MCF 10A (cell line): ENCODE measurements at regions not wholly inside any gene's neighbourhood (a gene's known extent, or its start where the extent isn't known, plus 50 kb on each side); places are given as distances from the start of the nearest gene placed in this dataset.

ENCODE experiments used
- BruUV-seq: library from RNA; stranded (reverse); fragments of 400-500 nt; replicated peaks from 2 replicates; lab custom pipeline; 2021; lab: Mats Ljungman, UMichigan
- CTCF ChIA-PET: fragments of 300-600 bp; sonication (Branson Sonifier 250); formaldehyde crosslinking; extraction: SDS; loops from one replicate; lab custom pipeline; 2021; ENCODE audit warnings: antibody characterized with exemption, inconsistent platforms; lab: Yijun Ruan, JAX
- POLR2A ChIA-PET: fragments of 300-600, 350-650 bp; sonication (Branson Sonifier 250); formaldehyde crosslinking; extraction: SDS; loops from one replicate; lab custom pipeline; 2020; ENCODE audit warnings: antibody characterized with exemption, inconsistent platforms; lab: Yijun Ruan, JAX
- DNase-seq: peaks from one replicate; pipeline ENCODE4 v3.0.0-alpha.2; 2018; ENCODE audit not compliant: unreplicated experiment
- H3K27ac Mint-ChIP-seq: one replicate; pipeline ENCODE4 v1.8.0; 2022; ENCODE audit warnings: mild to moderate bottlenecking, low read depth, mixed read lengths; ENCODE audit not compliant: unreplicated experiment
- H3K27me3 Mint-ChIP-seq: one replicate; pipeline ENCODE4 v1.8.0; 2022; ENCODE audit warnings: mixed read lengths; ENCODE audit not compliant: insufficient read depth, unreplicated experiment
- H3K36me3 Mint-ChIP-seq: one replicate; pipeline ENCODE4 v1.8.0; 2022; ENCODE audit warnings: mild to moderate bottlenecking, moderate library complexity, mixed read lengths; ENCODE audit not compliant: insufficient read depth, unreplicated experiment
- H3K4me1 Mint-ChIP-seq: one replicate; pipeline ENCODE4 v1.8.0; 2022; ENCODE audit warnings: mixed read lengths; ENCODE audit not compliant: insufficient read depth, unreplicated experiment
- H3K4me3 Mint-ChIP-seq: one replicate; pipeline ENCODE4 v1.8.0; 2022; ENCODE audit warnings: mild to moderate bottlenecking, moderate library complexity, mixed read lengths; ENCODE audit not compliant: unreplicated experiment
- H3K9me3 Mint-ChIP-seq: one replicate; pipeline ENCODE4 v1.8.0; 2022; ENCODE audit warnings: mixed read lengths; ENCODE audit not compliant: unreplicated experiment
- intact Hi-C: fragments of 100-400 bp; cut with micrococcal nuclease; formaldehyde crosslinking; loops from 2 replicates; pipeline ENCODE4 v1.14.1; 2022
- TF ChIP-seq, protein P1 (sequence below): fragments of 200-600 bp; IDR thresholded peaks from one replicate; pipeline ENCODE4 v1.8.0; 2022; ENCODE audit warnings: antibody characterized with exemption, mild to moderate bottlenecking; ENCODE audit not compliant: unreplicated experiment

- POLR2A ChIA-PET = interaction anchor here (0.6 to 1.1 kb wide), 3 partner anchors 22 to 340 kb away, joined by 3 to 5 read pairs (median 4); no protein-coding TSS in a partner anchor
- intact Hi-C loops = no loop called here
- Mint-ChIP-seq H3K9me3 (no peaks in the 10 kb centered on the region), H3K36me3 (no peaks in the 10 kb centered on the region), H3K4me3 (no peak overlapping the region), H3K27ac (no peak overlapping the region), H3K4me1 (peaks cover 14% of the 10 kb centered on the region), H3K27me3 (no peaks in the 10 kb centered on the region)
- DNase-seq = peak; percentile 72
- TF ChIP-seq, protein P1, sequence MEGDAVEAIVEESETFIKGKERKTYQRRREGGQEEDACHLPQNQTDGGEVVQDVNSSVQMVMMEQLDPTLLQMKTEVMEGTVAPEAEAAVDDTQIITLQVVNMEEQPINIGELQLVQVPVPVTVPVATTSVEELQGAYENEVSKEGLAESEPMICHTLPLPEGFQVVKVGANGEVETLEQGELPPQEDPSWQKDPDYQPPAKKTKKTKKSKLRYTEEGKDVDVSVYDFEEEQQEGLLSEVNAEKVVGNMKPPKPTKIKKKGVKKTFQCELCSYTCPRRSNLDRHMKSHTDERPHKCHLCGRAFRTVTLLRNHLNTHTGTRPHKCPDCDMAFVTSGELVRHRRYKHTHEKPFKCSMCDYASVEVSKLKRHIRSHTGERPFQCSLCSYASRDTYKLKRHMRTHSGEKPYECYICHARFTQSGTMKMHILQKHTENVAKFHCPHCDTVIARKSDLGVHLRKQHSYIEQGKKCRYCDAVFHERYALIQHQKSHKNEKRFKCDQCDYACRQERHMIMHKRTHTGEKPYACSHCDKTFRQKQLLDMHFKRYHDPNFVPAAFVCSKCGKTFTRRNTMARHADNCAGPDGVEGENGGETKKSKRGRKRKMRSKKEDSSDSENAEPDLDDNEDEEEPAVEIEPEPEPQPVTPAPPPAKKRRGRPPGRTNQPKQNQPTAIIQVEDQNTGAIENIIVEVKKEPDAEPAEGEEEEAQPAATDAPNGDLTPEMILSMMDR = no peak
- no TSS peak for BruUV-seq
- CTCF ChIA-PET = interaction anchor here (0.5 to 1.1 kb wide), 3 partner anchors 8 to 479 kb away, joined by 3 read pairs; no protein-coding TSS in a partner anchor
Measured at GRCh38 chr2:120596990-120597594, 138.6 kb upstream of the GLI2 start.

- BruUV-seq = no TSS peak
- ChIA-PET CTCF (interaction anchor here (0.5 to 0.6 kb wide), 2 partner anchors 158 to 479 kb away, joined by 3 read pairs; no protein-coding TSS in a partner anchor), POLR2A (interaction anchor here (1.1 kb wide), 1 partner anchor 23 kb away, joined by 4 read pairs; no protein-coding TSS in a partner anchor)
- Mint-ChIP-seq H3K36me3 (no peaks in the 10 kb centered on the region), H3K4me1 (peaks cover 14% of the 10 kb centered on the region), H3K27ac (no peak overlapping the region), H3K9me3 (no peaks in the 10 kb centered on the region), H3K27me3 (no peaks in the 10 kb centered on the region), H3K4me3 (no peak overlapping the region)
- TF ChIP-seq, protein P1 = no peak
- DNase-seq = no peak
- intact Hi-C loops = no loop called here
Measured at GRCh38 chr2:120597595-120598193, 138.0 kb upstream of the GLI2 start.

DNA sequence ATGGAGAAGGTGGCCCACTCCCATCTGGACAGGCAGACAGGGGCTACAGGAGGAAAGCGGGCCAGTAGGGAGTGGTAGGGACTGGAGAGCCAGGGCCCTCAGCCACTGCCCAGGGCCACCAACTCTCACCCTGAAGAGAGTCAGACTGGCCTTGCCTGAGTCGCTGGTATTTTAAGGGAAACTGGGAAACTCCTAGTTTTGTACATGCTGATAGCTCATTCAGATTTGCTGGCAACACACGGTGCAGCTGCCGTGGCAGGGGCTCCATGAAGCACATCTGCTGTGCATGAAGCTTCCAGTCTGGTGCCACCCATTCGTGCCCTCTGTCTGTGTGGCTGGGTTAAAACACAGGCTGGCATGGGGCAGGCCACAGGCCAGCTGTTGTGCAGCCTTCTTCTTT, 137.3 kb upstream of the GLI2 start:
- Mint-ChIP-seq H3K36me3 (no peaks in the 10 kb centered on the region), H3K4me3 (no peak overlapping the region), H3K27ac (no peak overlapping the region), H3K9me3 (no peaks in the 10 kb centered on the region), H3K4me1 (peaks cover 16% of the 10 kb centered on the region), H3K27me3 (no peaks in the 10 kb centered on the region)
- CTCF ChIA-PET = no interaction called here
- no peak for DNase-seq
- BruUV-seq = no TSS peak
- intact Hi-C loops = no loop called here
- TF ChIP-seq, protein P1 = no peak
- POLR2A ChIA-PET = no interaction called here

GRCh38 chr2:120599072-120599471, 136.6 kb upstream of the GLI2 start:
- TF ChIP-seq, protein P1 = no peak
- CTCF ChIA-PET = no interaction called here
- BruUV-seq = no TSS peak
- intact Hi-C loops = no loop called here
- POLR2A ChIA-PET = interaction anchor here (0.7 kb wide), 2 partner anchors 10 to 33 kb away, joined by 3 read pairs; no protein-coding TSS in a partner anchor
- Mint-ChIP-seq H3K9me3 (no peaks in the 10 kb centered on the region), H3K4me3 (no peak overlapping the region), H3K4me1 (peaks cover 22% of the 10 kb centered on the region), H3K36me3 (no peaks in the 10 kb centered on the region), H3K27ac (no peak overlapping the region), H3K27me3 (no peaks in the 10 kb centered on the region)
- no peak for DNase-seq
